ENCODE measurements at regions not wholly inside any gene's neighbourhood (a gene's known extent, or its start where the extent isn't known, plus 50 kb on each side); places are given as distances from the start of the nearest gene placed in this dataset.

GRCh38 chr15:51155891-51156290 lies 61.2 kb upstream of the TNFAIP8L3 start:
- TF ChIP-seq, protein P1, sequence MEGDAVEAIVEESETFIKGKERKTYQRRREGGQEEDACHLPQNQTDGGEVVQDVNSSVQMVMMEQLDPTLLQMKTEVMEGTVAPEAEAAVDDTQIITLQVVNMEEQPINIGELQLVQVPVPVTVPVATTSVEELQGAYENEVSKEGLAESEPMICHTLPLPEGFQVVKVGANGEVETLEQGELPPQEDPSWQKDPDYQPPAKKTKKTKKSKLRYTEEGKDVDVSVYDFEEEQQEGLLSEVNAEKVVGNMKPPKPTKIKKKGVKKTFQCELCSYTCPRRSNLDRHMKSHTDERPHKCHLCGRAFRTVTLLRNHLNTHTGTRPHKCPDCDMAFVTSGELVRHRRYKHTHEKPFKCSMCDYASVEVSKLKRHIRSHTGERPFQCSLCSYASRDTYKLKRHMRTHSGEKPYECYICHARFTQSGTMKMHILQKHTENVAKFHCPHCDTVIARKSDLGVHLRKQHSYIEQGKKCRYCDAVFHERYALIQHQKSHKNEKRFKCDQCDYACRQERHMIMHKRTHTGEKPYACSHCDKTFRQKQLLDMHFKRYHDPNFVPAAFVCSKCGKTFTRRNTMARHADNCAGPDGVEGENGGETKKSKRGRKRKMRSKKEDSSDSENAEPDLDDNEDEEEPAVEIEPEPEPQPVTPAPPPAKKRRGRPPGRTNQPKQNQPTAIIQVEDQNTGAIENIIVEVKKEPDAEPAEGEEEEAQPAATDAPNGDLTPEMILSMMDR (conservative IDR thresholded peaks at IDR 0.05; ENCODE audit: low read length), result no peak
- no peak for TF ChIP-seq EZH2phosphoT487 (IDR thresholded peaks at IDR 0.05; ENCODE audit: borderline replicate concordance, low read depth, low read length)

Data from OCI-LY7 (cell line).